Pons (tissue), 1 donor: ENCODE measurements at regions not wholly inside any gene's neighbourhood (a gene's known extent, or its start where the extent isn't known, plus 50 kb on each side); places are given as distances from the start of the nearest gene placed in this dataset.

Experiments used
- DNase-seq: peaks from one replicate; pipeline ENCODE4 v3.0.0-alpha.2; 2016; ENCODE audit warnings: low spot score

DNA sequence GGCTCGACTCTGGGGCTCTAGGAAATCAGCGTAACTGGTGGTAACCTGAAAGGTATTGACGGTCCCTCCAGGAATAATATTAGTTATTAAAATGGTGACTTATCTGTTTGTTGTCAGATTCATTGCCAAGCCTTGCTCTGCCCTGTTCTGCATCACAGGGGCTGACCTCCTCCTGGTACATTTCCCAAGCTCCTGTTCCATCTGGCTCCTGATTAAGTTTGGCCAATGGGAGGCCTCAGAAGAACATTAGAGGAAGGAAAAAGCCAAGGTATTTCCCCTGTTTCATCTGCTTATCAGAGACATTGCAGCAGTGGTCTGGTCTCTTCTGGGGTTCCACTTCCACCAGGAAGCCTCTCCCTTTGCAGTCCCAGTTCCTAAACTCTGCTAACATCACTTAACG is 527.0 kb downstream of the TNS1 start:
- DNase-seq = no peak

DNA sequence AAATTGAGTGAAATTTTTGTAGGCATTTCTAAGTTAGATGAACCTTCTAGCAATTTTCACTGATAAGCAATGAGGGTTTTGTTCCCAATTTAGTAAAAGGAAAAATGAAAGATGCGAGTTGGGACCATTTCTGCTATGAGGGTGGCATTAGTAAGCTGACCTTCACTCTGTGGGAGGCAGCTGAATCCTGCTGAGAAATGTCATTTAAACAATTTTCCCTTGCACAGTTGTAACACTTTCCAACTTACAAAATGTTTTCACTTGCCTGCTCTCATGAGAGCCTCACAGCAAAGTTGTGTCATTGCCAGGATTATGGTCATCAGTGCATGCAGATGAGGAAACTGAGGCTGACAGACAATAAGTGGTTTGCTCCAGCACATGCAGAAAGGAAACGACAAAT is 527.7 kb downstream of the TNS1 start:
- DNase-seq = no peak

DNA sequence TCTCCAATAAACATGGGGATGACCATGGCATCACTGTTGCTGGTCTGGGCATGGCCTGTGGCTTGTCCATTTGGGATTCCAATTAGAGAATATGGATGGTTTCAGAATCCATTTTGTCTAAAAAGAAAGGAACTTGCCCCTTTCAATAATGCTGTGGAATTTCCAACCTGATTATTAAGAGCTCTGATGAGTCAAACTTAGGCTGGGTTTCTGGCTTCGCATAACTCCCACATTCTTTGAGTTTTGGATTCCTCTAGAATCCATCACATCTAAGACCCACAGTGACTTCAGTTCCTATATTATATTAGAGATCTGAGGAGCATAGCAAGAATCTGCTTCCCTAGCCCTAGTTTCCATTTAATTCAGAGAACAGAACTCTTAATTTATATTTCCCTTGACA is 531.5 kb downstream of the TNS1 start:
- DNase-seq = no peak

DNA sequence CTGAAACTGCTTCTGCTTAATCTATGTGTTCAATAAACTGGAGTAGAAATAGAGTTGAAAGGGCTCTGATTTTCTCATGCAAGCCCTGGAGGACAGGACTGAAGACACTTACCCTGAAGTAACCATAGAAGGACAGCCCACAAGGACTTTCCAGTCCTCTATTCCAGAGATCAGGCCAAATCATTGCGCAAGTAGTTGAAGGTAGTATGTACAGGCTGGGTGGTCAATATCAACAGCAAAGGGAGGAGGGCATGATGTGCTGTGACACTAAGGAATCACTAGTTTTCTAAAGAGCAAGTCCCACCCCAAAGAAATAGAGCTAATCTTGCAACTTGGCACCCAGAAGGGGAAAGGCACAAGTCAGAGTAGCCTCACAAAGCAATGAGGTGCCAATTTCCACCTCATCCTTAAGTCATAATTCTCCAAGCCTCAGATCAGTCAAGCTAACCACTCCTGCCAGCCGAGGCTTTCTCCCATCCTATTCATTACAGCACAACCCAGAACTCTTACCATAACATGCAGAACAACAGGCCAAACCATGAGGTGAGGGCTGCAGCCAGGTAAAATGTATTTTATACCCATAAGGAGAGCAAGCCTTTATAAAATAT is 533.5 kb downstream of the TNS1 start:
- no peak for DNase-seq

- DNase-seq = no peak
Measured at GRCh38 chr2:217468042-217468830, 534.6 kb downstream of the TNS1 start.

GRCh38 chr2:217467331-217467730 is 535.5 kb downstream of the TNS1 start:
- DNase-seq = no peak

DNA sequence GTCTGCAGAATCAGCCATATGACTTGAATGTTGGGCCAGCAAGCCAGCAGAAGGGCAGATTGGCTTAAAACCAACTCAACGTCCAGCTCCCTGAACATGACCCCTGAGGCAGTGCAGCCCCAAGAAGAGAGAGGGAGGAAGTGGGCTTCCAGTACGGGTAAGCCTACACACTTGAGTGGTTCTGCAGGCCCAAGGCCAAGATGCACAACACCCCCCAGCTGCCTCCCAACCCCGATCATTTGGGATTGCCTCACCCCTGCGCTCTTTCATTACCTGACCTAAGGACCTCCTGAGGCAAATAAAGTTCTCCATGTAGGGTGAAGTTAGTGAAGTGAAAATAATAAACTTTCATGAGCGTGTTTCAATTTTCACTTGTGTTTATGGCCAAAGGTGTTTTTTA is 536.0 kb downstream of the TNS1 start:
- no peak for DNase-seq

- DNase-seq = no peak
Measured at GRCh38 chr2:217466104-217466503, 536.7 kb downstream of the TNS1 start.

DNA sequence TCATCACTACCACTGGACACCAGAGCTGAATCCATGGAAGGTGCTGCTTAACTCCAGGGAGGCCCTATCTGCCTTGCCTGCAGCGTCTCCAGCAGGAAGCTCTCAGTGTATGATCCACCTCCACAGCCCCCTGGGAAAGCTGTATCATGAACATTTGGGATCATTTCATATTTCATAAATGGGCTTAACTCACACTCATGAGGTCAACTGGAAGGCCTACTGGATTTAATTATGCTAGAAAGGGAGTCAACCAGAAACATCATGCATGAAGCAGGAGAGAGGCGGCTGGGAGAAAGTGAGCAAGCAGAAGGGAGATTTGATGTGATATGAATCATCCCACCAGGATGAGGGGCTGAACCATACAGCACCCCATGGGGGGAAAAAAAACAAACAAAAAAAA is 537.7 kb downstream of the TNS1 start:
- no peak for DNase-seq

GRCh38 chr2:217463402-217464075 is 539.3 kb downstream of the TNS1 start:
- no peak for DNase-seq

GRCh38 chr2:217462121-217462520 is 540.7 kb downstream of the TNS1 start:
- no peak for DNase-seq

DNA sequence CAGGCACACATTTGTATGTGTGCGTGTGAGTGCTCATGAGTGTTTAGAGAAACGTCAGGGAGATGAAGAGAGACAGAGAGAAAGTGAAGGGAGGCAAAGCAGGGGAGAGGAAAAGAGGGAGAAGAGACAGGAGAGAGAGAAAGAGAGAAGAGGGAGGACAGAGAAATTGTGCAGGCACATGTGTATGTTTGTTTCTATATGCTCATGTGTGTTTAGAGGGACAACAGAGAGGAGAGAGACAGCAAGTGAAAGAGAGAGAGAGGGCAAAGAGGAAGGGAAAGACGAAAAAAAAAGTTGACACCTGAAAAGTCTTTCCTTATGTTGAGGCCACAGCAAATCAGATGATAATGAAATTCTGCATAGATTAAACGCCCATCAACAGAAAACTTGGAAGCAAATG is 541.1 kb downstream of the TNS1 start:
- no peak for DNase-seq

GRCh38 chr2:217459680-217460405 is 543.0 kb downstream of the TNS1 start:
- DNase-seq = no peak

DNA sequence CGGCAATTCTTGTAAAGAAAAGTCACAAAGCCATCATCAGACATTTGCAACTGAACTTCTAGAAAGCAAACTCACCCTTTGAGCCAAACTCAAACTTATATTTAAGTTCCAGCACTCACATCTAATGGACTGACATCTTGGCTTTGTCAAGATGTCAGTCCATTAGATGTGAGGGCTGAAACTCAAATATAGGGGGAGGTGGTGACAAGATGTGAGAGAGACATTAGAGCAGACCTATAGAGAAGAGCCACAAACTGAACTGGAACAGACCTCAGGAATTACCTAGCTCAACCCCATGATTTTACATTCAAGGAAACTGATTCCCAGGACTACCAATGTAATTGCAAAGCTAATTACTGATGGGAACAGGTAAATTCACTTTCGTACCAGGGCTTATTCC is 543.8 kb downstream of the TNS1 start:
- DNase-seq = no peak

- DNase-seq = no peak
Measured at GRCh38 chr2:217456016-217456415, 546.8 kb downstream of the TNS1 start.

- DNase-seq = no peak
Measured at GRCh38 chr2:217452928-217453327, 549.9 kb downstream of the TNS1 start.

DNA sequence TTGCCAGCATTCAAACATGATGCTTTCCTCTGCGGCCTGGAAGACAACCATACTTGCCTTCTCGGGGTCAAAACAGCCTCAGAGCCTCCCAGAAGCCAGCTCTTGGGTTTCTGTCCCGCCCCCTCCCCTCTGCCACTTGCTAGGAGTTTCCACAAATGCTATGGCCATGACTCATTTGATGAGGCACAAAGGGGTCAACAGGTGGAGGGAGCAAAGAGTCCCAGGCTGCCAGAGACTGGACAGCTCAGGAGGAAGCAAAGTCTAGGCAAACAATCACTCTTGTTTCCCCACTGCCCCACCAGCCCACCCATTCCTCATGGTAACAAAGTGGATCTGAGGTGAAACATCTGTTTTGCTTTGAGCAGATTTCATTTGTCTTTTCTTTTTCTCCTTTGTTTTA is 551.1 kb downstream of the TNS1 start:
- no peak for DNase-seq

GRCh38 chr2:217449444-217449843 is 553.4 kb downstream of the TNS1 start:
- no peak for DNase-seq

DNA sequence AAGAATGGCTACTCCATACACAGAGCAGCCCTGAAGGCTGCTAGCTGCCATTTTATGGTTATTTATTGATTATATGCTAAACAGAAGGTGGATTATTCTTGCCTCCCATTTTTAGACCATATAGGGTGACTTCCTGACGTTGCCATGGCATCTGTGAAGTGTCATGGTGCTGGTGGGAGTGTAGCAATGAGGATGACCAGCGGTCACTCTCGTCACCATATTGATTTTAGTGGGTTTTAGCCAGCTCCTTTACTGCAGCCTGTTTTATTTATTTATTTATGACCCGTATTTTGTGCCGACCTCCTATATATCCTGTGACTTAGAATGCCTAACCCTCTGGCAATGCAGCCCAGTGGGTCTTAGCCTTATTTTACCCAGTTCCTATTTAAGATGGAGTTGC is 553.9 kb downstream of the TNS1 start:
- no peak for DNase-seq

DNA sequence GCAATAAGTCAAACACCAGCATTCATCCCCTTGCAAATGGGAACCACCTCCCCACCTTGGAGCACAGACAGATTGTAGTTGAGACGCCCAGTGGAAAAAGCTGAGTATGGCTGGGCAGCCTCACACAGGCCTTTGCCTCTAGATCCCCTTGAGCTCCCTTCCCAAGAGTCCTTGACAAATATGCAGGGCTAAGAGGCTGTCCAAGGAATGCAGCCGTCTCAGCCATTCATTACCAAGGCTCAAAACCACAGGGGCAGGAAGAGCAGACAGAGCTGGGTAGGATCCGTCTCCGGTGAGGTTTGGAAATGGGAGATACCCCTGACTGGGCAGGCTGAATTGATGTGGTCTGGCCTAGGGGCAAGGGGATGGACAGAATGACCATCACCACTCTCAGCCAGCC is 557.1 kb downstream of the TNS1 start:
- DNase-seq = no peak

DNA sequence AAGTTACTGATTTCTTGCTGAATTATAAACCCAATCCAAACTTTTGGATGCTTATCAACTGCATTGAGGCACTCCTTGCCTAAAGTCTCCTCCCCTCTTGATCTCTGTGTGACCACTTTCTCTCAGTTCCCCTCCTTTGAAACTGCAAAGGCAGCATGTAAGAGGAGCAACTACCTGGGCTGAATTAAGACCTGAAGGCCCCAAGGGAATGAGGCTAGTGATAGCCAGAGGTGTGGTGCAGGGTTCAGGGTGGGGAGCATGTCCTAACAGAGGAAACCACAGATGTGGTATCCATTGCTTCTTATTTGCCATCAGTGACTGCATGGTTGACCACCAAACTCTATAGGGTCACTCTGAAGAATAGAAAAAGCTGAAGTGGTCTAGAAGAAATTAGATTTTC is 557.9 kb downstream of the TNS1 start:
- no peak for DNase-seq

GRCh38 chr2:217444509-217444908 is 558.3 kb downstream of the TNS1 start:
- DNase-seq = no peak

GRCh38 chr2:217443601-217444000 is 559.2 kb downstream of the TNS1 start:
- no peak for DNase-seq
